Adrenal gland (tissue), 9 donors: ENCODE measurements at regions not wholly inside any gene's neighbourhood (a gene's known extent, or its start where the extent isn't known, plus 50 kb on each side); places are given as distances from the start of the nearest gene placed in this dataset.
"Not testable (repeated sequence)": the region's sequence is repeated elsewhere in the genome, so short reads cannot be mapped to it uniquely, and the experiment has no call there.

Experiments used
- DNase-seq, 7 donors: peaks; one replicate each; pipeline ENCODE4 v3.0.0-alpha.2; 2019 to 2020
- H3K27ac ChIP-seq, 5 donors: fragments of 200-600 bp; sonication (generic) in 4 of 5; 1 replicate in 3 of 5; 2 replicates in 2 of 5; pipeline versions ENCODE4 v1.5.1 to v1.8.0; 2016 to 2020; ENCODE audit warnings: mild to moderate bottlenecking in 1 of 5
- H3K27me3 ChIP-seq: fragments of 200-600 bp; 2 replicates; pipeline ENCODE4 v1.8.0; 2021
- H3K36me3 ChIP-seq, 2 donors: fragments of 200-600 bp; replicated peaks in 1 of 2; 1 replicate in 1 of 2; 2 replicates in 1 of 2; pipeline versions ENCODE4 v1.5.1 to v1.8.0; 2018 to 2022
- H3K4me1 ChIP-seq, 2 donors: fragments of 200-600 bp; replicated peaks in 1 of 2; 1 replicate in 1 of 2; 2 replicates in 1 of 2; pipeline versions ENCODE4 v1.5.1 to v1.8.0; 2018 to 2021
- H3K4me3 ChIP-seq, 4 donors: fragments of 200-600 bp; sonication (generic) in 3 of 4; one replicate each; pipeline ENCODE4 v1.5.1; 2016 to 2018
- H3K9me3 ChIP-seq, 3 donors: fragments of 200-600 bp; sonication (generic) in 1 of 3; replicated peaks in 1 of 3; 1 replicate in 2 of 3; 2 replicates in 1 of 3; pipeline versions ENCODE4 v1.5.1 to v1.8.0; 2016 to 2021
- POLR2A ChIP-seq, 2 donors: fragments of 450-650 bp; IDR thresholded peaks; one replicate each; pipeline ENCODE4 v1.6.1; 2017; ENCODE audit warnings: antibody characterized with exemption in 2 of 2, mild to moderate bottlenecking in 2 of 2, moderate library complexity in 1 of 2
- WGBS, 4 donors: extraction: QIAGEN DNeasy Blood & Tissue Kit in 2 of 4; methylation state at CpG; one replicate each; pipeline versions ENCODE4 v1.1.5 to v1.1.7; 2013 to 2017; 5-methylcytosine and 5-hydroxymethylcytosine counted together
- intact Hi-C, 2 donors: fragments of 100-400 bp; cut with DNase I; formaldehyde crosslinking; loops; one replicate each; pipeline versions ENCODE4 v1.14.1 to v1.15.0; 2022 to 2023
- TF ChIP-seq, protein P1 (sequence below), 6 experiments: fragments of 450-650 bp in 4 of 6; fragments of 200-600 bp in 2 of 6; sonication (generic) in 1 of 6; IDR thresholded peaks; 1 replicate in 5 of 6; 2 replicates in 1 of 6; pipeline versions ENCODE4 v1.5.1 to v1.8.0; 2016 to 2021; ENCODE audit warnings: antibody characterized with exemption in 6 of 6, mild to moderate bottlenecking in 2 of 6, moderate library complexity in 1 of 6
- donor health status: healthy with polysubstance abuse.
- donor health status: Bipolar disorder and iron deficiency.
- donor health status: DM: yes; HTN: yes; CAD: no.
- donor health status: DM: no; HTN: no; CAD: no.
- donor health status: DM: no; HTN: no; CAD: no.

DNA sequence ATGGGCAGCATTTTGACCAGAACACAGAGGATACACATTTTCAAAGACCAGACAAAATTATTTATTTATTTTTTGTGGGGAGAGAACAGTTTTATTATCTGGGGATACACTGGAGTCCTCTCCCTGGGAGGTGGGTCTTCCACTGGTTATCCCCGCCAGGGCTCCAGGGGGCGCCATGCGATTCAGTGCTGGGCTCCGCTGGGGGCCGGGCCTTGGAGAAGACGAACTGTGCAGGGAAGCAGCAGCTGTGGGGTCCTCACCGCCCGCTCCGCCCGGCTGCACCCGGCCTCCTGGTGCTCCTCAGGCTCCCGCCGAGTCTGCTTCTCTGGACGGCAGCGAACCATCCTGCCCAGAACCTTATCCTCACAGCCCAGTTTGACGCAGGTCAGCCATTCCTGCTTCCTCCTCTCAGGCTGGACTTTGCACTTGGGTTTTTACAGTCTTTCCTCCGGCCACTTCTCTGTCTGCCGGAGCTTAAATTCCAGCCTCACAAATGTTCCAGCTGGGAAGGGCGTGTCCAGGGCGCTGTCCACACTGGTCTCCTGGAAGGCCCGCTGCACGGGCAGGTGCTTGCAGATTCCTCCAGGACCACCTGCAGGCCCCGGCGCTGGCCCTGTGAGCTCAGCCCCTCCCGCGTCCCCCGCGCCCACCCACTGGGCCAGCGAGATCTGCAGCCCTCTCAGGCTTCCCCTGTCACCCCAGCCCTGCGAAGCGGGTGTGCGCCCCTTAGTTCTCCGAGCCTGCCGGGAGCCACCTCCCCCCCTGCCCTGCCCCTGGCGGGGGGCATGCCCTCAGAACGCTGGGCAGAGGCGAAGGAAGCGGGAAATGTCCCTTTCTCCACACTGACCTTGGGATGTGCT lies 1830.0 kb upstream of the DEFB115 start:
- Histone ChIP-seq H3K4me3 (no peak overlapping the region), H3K36me3 (no peaks in the 10 kb centered on the region), H3K4me1 (no peaks in the 10 kb centered on the region), H3K9me3 (no peaks in the 10 kb centered on the region), H3K27ac (no peak overlapping the region), H3K27me3 (peaks cover 4% of the 10 kb centered on the region)
- TF ChIP-seq POLR2A (IDR thresholded peaks at IDR 0.05), result no peak
- TF ChIP-seq, protein P1, sequence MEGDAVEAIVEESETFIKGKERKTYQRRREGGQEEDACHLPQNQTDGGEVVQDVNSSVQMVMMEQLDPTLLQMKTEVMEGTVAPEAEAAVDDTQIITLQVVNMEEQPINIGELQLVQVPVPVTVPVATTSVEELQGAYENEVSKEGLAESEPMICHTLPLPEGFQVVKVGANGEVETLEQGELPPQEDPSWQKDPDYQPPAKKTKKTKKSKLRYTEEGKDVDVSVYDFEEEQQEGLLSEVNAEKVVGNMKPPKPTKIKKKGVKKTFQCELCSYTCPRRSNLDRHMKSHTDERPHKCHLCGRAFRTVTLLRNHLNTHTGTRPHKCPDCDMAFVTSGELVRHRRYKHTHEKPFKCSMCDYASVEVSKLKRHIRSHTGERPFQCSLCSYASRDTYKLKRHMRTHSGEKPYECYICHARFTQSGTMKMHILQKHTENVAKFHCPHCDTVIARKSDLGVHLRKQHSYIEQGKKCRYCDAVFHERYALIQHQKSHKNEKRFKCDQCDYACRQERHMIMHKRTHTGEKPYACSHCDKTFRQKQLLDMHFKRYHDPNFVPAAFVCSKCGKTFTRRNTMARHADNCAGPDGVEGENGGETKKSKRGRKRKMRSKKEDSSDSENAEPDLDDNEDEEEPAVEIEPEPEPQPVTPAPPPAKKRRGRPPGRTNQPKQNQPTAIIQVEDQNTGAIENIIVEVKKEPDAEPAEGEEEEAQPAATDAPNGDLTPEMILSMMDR (IDR thresholded peaks at IDR 0.05), result no peak
- WGBS, 4 donors, result 33 to 70% (median 46%) methylated on average over 21 to 38 of the region's 38 CpGs
- no peak for DNase-seq
- intact Hi-C loops, result no loop called here

DNA sequence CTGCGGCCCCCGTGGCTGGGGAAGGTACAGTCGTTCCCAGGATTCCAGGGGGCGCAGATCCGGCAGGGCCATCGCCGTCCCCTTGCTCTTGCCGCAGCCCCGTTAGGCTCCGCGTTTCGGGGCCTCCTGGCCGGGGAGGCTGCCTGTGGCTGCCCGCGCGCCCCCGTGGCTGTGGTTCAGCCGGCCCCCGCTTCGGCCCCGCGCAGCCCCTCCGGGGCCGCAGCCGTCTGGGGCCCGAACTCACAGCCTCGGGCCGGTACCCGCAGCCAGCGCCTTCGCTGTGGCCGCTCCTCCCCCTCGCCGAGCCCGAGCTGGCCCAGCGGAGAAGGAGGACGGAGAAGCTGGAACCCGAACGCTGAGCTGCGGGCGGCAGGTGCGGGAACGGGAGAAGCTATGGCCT lies 1826.9 kb upstream of the DEFB115 start:
- intact Hi-C loops, result no loop called here
- Histone ChIP-seq H3K27ac (no peak overlapping the region), H3K36me3 (no peaks in the 10 kb centered on the region), H3K9me3 (no peaks in the 10 kb centered on the region), H3K4me1 (no peaks in the 10 kb centered on the region), H3K27me3 (no peaks in the 10 kb centered on the region), H3K4me3 (no peak overlapping the region)
- TF ChIP-seq, protein P1 (IDR thresholded peaks at IDR 0.05), result no peak
- no peak for TF ChIP-seq POLR2A (IDR thresholded peaks at IDR 0.05)
- 23 to 77% (median 37%) methylated on average over 8 to 43 of the region's 43 CpGs for WGBS, 4 donors
- no peak for DNase-seq

DNA sequence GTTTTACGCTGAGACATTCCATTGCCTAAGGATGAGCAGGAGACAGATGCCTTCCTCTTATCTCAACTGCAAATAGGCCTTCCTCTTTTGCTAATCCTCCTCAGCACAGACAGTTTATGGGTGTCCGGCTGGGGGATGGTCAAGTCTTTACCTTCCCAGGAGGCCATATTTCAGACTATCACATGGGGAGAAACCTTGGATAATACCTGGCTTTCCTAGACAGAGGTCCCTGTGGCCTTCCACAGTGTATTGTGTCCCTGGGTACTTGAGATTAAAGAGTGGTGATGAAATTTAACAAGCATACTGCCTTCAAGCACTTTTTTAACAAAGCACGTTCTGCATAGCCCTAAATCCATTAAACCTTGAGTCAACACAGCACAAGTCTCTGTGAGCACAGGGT lies 1816.7 kb upstream of the DEFB115 start:
- H3K9me3 ChIP-seq, H3K27ac ChIP-seq, DNase-seq, H3K27me3 ChIP-seq, intact Hi-C loops, H3K36me3 ChIP-seq, H3K4me1 ChIP-seq, H3K4me3 ChIP-seq: not testable (repeated sequence)
- WGBS, 4 donors, result 43 to 63% (median 59%) methylated on average over 3 of the region's 3 CpGs

DNA sequence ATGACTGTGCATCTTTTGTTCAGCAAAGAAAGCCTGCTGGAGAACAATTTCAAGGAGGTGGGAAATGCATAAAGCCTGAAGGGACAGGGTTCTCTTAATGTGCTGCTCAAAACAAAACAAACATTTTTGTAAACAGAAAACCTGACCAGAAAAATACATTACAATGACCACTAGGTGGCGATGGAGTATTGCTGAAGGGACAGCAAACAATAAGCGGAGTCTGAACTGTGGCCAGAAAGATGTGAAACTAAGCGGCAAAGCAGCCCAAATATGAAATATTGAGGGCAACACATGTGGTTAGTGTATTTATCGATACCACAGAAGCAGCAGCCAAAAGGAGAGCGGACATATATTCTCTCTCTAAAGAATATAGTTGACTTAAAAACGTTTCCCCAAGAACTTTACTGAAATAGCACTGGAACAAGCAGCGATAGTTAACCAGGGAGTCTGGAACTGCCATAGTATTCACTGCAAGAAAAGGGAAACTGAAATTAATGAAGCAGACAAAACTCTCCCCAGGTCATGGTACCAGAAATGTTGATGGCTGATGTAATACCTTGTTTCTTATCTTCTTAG lies 1814.2 kb upstream of the DEFB115 start:
- 13 to 17% (median 14%) methylated on average over 7 of the region's 7 CpGs for WGBS, 4 donors
- intact Hi-C loops, result not testable (repeated sequence)

More for the DNA sequence above, 1814.2 kb upstream of the DEFB115 start:
- H3K36me3 ChIP-seq, H3K4me1 ChIP-seq, H3K9me3 ChIP-seq, H3K27ac ChIP-seq, H3K27me3 ChIP-seq: not testable (repeated sequence)
- TF ChIP-seq, protein P1 (IDR thresholded peaks at IDR 0.05), result peak; percentile 59 to 93 (median 68)
- DNase-seq, result peak in 6 of 7 donors; percentile 26 to 59 (median 36)
- peak overlapping the region in 1 of 4 donors; percentile 31 for H3K4me3 ChIP-seq
